Mammary epithelial cell (primary cell): ENCODE measurements at regions not wholly inside any gene's neighbourhood (a gene's known extent, or its start where the extent isn't known, plus 50 kb on each side); places are given as distances from the start of the nearest gene placed in this dataset.

Experiments
- EZH2 ChIP-seq: IDR thresholded peaks from 2 replicates; pipeline ENCODE4 v1.6.1; 2012; ENCODE audit warnings: low read length, inconsistent platforms, borderline replicate concordance
- TF ChIP-seq, protein P1 (sequence below), 2 donors: IDR thresholded peaks in 1 of 2; conservative IDR thresholded peaks in 1 of 2; 2 replicates each; pipeline ENCODE4 v1.5.1; 2011 to 2012; ENCODE audit warnings: inconsistent platforms in 2 of 2, low read length in 2 of 2, mild to moderate bottlenecking in 2 of 2, control low read depth in 1 of 2, low read depth in 1 of 2; ENCODE audit not compliant: insufficient read depth in 1 of 2; ENCODE audit errors: extremely low read depth in 1 of 2

DNA sequence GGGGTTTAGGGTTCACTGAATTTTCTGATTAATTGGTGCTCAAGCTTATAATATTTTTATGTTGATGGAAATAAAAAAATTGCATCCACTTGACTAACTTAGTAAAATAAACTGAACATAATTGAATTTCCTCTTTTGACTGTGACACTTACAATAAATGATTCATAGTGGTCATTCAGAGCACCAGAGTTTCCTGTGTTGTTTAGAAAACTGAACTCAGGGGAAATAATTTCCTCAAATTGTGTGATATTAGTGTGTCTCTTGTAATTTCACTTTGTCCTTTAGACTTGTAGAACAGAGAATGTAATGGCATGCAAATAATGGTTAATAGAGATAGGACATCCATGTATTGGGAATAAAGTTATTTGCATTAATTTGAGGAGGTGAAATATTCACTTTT, 319.7 kb upstream of the MAN1A1 start:
- TF ChIP-seq, protein P1, sequence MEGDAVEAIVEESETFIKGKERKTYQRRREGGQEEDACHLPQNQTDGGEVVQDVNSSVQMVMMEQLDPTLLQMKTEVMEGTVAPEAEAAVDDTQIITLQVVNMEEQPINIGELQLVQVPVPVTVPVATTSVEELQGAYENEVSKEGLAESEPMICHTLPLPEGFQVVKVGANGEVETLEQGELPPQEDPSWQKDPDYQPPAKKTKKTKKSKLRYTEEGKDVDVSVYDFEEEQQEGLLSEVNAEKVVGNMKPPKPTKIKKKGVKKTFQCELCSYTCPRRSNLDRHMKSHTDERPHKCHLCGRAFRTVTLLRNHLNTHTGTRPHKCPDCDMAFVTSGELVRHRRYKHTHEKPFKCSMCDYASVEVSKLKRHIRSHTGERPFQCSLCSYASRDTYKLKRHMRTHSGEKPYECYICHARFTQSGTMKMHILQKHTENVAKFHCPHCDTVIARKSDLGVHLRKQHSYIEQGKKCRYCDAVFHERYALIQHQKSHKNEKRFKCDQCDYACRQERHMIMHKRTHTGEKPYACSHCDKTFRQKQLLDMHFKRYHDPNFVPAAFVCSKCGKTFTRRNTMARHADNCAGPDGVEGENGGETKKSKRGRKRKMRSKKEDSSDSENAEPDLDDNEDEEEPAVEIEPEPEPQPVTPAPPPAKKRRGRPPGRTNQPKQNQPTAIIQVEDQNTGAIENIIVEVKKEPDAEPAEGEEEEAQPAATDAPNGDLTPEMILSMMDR (conservative IDR thresholded peaks at IDR 0.05 in 1 of 2, IDR thresholded peaks at IDR 0.05 in 1 of 2; ENCODE audit: extremely low read depth in 1 of 2, insufficient read depth in 1 of 2, low read depth in 1 of 2, low read length in 2 of 2) = no peak
- no peak for TF ChIP-seq EZH2
